Stomach (tissue), 4 donors: ENCODE measurements at regions not wholly inside any gene's neighbourhood (a gene's known extent, or its start where the extent isn't known, plus 50 kb on each side); places are given as distances from the start of the nearest gene placed in this dataset.

Experiments
- EP300 ChIP-seq: sonication (generic); formaldehyde crosslinking; IDR thresholded peaks from one replicate; pipeline ENCODE4 v1.6.1; 2017; ENCODE audit warnings: antibody characterized with exemption
- POLR2A ChIP-seq, 4 donors: fragments of 450-650 bp; IDR thresholded peaks; one replicate each; pipeline ENCODE4 v1.6.1; 2016; ENCODE audit warnings: antibody characterized with exemption in 4 of 4, control low read depth in 2 of 4, mild to moderate bottlenecking in 1 of 4, moderate library complexity in 1 of 4
- TF ChIP-seq, protein P1 (sequence below), 7 experiments: fragments of 450-650 bp in 4 of 7; fragments of 200-600 bp in 3 of 7; sonication (generic) in 3 of 7; IDR thresholded peaks; one replicate each; pipeline ENCODE4 v1.5.1; 2016 to 2019; ENCODE audit warnings: antibody characterized with exemption in 7 of 7, control low read depth in 2 of 7, mild to moderate bottlenecking in 1 of 7

DNA sequence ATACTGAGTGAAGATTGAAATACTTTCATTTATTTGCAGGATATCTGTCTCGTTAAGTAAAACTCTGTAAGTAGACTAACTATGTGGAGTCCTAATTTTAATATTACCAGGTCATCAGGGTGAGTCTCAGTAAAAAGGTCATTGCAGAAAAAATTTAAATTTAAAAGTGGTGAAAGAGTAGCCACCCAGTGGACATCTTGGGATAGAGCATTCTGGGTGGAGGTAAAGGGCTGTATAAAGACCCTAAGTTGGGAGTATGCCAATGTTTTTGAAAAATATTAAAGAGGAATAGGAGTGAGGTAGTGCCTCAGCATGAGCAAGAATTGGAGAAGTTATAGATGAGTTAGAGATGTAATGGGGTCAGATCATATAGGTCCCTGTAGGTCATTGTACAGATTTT lies 145.5 kb downstream of the HMHB1 start:
- TF ChIP-seq, protein P1, sequence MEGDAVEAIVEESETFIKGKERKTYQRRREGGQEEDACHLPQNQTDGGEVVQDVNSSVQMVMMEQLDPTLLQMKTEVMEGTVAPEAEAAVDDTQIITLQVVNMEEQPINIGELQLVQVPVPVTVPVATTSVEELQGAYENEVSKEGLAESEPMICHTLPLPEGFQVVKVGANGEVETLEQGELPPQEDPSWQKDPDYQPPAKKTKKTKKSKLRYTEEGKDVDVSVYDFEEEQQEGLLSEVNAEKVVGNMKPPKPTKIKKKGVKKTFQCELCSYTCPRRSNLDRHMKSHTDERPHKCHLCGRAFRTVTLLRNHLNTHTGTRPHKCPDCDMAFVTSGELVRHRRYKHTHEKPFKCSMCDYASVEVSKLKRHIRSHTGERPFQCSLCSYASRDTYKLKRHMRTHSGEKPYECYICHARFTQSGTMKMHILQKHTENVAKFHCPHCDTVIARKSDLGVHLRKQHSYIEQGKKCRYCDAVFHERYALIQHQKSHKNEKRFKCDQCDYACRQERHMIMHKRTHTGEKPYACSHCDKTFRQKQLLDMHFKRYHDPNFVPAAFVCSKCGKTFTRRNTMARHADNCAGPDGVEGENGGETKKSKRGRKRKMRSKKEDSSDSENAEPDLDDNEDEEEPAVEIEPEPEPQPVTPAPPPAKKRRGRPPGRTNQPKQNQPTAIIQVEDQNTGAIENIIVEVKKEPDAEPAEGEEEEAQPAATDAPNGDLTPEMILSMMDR (IDR thresholded peaks at IDR 0.05), result no peak
- TF ChIP-seq EP300 (no peak), POLR2A (IDR thresholded peaks at IDR 0.05) (no peak)
